Skeletal muscle cell (primary cell): ENCODE measurements at regions not wholly inside any gene's neighbourhood (a gene's known extent, or its start where the extent isn't known, plus 50 kb on each side); places are given as distances from the start of the nearest gene placed in this dataset.
A peak's percentile ranks its signal among the peaks of the same experiment; 100 is the strongest.

Experiments
- DNase-seq: peaks from one replicate; pipeline ENCODE4 v3.0.0-alpha.2; 2010; ENCODE audit warnings: low read depth
- H3K4me3 ChIP-seq: 2 replicates; pipeline ENCODE4 v1.5.1; 2011; ENCODE audit warnings: low read depth, mild to moderate bottlenecking, control low read depth, low read length, moderate library complexity

- no peak overlapping the region for H3K4me3 ChIP-seq
- DNase-seq = no peak
Measured at GRCh38 chr4:188485906-188486305, 346.7 kb downstream of the TRIML1 start.

DNA sequence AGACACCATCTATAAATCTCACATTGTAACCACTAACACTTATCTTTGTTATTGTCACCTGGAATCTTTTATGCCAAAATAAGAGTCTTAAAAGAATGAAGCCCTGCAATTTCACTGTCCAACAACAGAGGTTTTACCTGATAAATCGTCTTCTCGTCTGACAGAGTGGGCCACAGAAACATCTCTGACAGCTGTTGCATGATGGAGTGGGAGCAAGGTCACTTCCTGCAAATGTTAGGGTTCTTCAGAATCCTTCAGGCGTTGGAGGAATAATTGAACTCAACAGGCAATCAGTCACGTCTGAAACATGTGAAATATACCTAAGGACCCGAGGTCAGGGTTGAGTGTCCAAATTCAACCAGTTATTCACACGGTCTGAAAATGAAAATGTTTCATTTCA lies 353.6 kb downstream of the TRIML1 start:
- DNase-seq = no peak
- no peak overlapping the region for H3K4me3 ChIP-seq

DNA sequence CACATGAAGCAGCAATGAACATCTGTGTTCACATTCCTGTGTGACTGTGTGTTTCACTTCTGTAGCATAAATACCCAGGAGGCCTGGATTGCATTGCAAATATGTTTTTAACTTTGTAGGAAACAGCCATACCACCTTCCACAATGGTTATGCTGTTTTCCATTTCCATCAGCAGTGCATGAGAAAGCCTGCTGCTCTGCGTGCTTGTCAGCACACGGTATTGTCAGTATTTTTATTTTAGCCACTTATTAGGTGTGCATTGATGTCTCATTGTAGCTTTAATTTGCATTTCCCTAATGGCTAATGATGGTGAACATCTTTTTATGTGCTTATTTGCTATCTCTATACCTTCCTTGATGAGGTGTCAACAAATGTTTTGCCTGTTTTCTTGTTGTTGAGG lies 355.9 kb downstream of the TRIML1 start:
- H3K4me3 ChIP-seq = no peak overlapping the region
- DNase-seq = no peak

DNA sequence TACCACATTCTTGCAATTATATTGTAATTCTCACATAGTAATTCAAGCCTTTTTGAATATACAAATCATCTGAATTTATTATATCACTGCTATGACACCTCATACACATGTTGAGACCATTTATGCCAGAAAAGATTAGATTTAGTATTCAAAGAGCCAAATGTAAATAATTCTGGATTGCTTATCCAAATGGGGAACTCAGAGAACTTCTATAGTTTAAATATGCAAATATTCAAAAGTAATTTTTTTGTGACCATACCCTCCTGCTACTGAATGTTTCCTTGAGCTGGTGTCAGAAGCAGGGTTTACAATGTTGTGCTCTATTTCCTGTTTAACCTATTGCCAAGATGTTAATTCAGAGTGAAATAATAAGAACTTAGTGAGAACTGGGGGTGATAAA lies 372.2 kb downstream of the TRIML1 start:
- DNase-seq = no peak
- H3K4me3 ChIP-seq = no peak overlapping the region

GRCh38 chr4:188532751-188533150 lies 393.5 kb downstream of the TRIML1 start:
- no peak overlapping the region for H3K4me3 ChIP-seq
- no peak for DNase-seq

DNA sequence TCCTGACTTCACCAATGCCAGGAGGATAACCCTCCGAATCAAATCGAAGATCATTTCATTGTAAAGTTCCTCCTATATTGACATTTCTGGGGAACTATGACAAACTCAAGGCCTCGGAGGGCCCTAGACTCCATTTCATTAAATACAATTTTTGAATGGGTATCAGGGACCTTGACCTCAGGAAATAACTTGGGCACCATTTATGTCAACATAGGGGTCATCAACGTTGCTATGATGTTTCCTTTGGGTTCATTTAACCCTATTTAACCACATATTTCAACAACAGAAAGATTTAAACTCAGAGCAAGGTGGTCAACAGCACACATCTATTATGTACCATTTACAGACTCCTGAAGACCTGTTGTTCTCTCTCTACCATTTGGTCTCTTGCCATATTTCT lies 395.1 kb downstream of the TRIML1 start:
- no peak overlapping the region for H3K4me3 ChIP-seq
- no peak for DNase-seq

DNA sequence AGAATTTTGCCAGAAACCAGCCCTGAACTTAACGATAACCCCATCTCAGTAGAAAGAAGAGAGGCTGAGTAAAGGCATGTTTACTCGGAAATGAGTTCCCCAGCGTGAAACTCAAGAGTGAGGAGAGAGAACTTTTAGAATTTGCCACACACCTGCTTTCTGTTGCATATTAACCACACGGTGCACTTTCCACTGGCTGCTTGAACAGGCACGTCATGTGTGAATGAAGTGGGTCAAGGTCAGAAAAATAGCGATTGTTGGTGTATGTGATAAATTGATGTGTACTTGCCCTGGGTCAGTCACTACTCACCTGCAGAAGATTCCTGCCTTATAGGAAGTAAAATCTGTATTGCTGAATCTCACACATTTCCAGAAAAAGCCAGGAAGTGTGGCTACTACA lies 395.7 kb downstream of the TRIML1 start:
- DNase-seq = no peak
- no peak overlapping the region for H3K4me3 ChIP-seq

DNA sequence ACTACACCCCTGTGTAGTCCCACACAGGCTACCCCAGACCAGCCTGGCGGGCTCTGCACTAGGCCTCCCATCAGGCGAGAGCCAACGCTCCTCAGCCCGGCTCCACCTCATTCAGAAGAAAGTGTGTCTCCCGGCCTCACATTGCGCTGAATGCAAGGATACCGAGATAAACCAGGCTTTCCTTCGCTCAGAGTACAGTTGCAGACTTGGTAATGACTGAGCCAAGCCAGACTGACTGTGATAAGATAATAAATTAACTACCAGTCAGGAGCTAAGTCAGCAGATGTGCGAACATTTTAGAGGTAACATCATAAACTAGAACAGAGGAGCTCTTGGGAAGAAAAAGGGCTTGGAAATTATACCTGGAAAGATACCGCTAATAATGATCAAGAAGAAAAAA lies 397.6 kb downstream of the TRIML1 start:
- no peak for DNase-seq
- no peak overlapping the region for H3K4me3 ChIP-seq

- no peak overlapping the region for H3K4me3 ChIP-seq
- peak; percentile 6 for DNase-seq
Measured at GRCh38 chr4:188550296-188550695, 411.1 kb downstream of the TRIML1 start.

DNA sequence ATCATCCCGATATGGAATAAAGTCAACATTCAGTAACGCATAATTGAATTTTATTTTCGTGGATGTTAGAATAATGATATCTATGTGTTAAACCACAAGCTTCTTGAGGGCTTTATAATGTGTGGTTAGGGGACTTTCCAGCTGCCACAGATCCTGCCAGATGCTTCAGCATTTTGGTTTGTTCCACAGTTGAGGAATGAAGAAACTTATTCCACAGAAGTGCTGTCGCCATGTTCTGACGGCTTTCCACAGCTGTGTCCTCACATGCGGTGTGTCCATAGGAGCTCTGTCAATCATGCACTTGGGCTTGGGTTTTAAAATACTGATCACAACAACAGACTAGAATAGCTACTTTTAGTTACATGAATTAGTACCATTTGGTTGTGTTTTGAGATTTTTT lies 411.9 kb downstream of the TRIML1 start:
- DNase-seq = peak; percentile 41
- no peak overlapping the region for H3K4me3 ChIP-seq

- DNase-seq = no peak
- no peak overlapping the region for H3K4me3 ChIP-seq
Measured at GRCh38 chr4:188552741-188553275, 413.6 kb downstream of the TRIML1 start.

DNA sequence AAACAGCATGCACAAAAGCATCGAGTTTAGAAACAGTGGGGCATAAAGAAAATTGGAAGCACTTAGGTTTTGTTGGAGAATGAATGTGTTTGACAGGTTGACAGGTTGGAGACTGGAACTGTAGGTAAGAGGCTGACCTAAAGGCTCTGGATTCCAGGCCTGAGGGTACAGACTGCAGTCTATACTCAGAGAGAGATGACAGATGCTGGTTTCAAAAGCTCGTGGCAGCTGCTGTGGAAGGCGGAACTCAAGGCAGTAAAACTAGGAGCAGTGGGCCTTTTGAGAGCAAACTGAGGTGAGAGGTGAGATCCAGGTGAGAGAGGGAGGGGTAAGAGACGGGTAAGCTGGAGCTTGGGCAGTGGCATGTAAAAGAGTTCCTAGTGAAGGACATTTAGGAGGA lies 415.2 kb downstream of the TRIML1 start:
- no peak for DNase-seq
- H3K4me3 ChIP-seq = no peak overlapping the region

DNA sequence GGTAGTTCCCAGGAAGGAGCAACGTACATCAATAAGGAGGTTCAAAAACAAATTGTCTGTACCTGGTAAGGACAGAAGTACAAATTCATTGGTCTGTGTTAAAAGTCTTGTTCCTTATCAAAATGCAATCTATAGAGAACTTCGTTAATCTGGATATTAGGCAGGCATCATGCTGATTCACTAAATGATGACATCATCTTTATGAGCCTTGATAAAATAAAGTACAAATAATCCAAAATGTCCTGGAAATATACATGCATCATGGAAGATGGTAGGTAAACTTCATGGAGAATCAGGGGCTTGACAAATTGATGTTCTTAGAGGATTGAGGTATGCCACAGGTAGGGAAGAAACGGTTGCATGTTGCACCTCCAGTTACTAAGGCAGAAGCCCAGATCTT lies 433.9 kb downstream of the TRIML1 start:
- no peak for DNase-seq
- no peak overlapping the region for H3K4me3 ChIP-seq

- H3K4me3 ChIP-seq = no peak overlapping the region
- no peak for DNase-seq
Measured at GRCh38 chr4:188578657-188579056, 439.4 kb downstream of the TRIML1 start.

DNA sequence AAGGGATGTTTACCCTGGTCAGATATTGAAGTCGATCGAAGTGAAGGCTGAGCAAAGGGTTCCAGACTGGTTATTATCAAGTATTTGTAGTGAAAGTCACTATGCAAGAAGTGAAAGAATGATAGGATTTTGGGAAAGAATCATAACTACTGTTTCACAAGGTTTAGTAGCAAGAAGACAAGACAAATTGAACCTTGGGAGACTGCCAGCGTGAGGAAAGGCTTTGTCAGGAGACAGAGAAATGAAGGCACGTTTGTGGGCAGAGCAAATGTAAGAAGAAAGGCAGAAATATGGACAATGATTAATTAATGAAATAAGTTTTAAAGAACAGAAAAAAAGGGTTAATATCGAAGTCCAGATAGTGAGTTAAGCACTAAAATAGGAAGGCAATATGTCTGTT lies 456.8 kb downstream of the TRIML1 start:
- no peak for DNase-seq
- H3K4me3 ChIP-seq = no peak overlapping the region

GRCh38 chr4:188603646-188604045 lies 464.4 kb downstream of the TRIML1 start:
- DNase-seq = no peak
- no peak overlapping the region for H3K4me3 ChIP-seq

GRCh38 chr4:188606635-188607034 lies 467.4 kb downstream of the TRIML1 start:
- H3K4me3 ChIP-seq = no peak overlapping the region
- DNase-seq = no peak

GRCh38 chr4:188611143-188611542 lies 471.9 kb downstream of the TRIML1 start:
- H3K4me3 ChIP-seq = no peak overlapping the region
- DNase-seq = no peak

DNA sequence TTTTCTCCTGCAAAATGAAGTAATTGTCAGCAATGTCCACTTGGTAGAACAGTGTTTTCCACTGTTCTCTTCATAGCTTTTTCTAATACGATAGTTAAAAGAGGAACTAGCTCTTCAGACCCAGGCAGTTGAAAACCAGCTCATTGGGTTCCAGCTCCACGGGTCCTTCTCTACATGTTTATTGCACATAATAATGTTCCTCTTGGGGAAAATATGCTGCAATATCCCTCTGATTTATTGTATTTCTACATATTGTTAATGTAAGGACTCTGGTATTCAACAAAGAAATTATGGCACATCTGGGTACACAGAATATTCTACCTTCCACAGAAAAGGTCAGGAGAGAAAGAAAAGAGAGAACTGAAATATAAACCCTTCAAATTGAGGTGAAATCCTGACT lies 473.4 kb downstream of the TRIML1 start:
- DNase-seq = no peak
- H3K4me3 ChIP-seq = no peak overlapping the region

- no peak for DNase-seq
- no peak overlapping the region for H3K4me3 ChIP-seq
Measured at GRCh38 chr4:188613976-188614375, 474.7 kb downstream of the TRIML1 start.

GRCh38 chr4:188619456-188620149 lies 480.4 kb downstream of the TRIML1 start:
- DNase-seq = no peak
- H3K4me3 ChIP-seq = no peak overlapping the region

- H3K4me3 ChIP-seq = no peak overlapping the region
- DNase-seq = no peak
Measured at GRCh38 chr4:188620608-188621007, 481.4 kb downstream of the TRIML1 start.
